ENCODE measurements at regions not wholly inside any gene's neighbourhood (a gene's known extent, or its start where the extent isn't known, plus 50 kb on each side); places are given as distances from the start of the nearest gene placed in this dataset.

GRCh38 chr4:80138551-80139538, 58.5 kb upstream of the PRDM8 start:
- Histone ChIP-seq H3K4me2 (ENCODE audit: insufficient read depth in 1 of 2, low read depth in 2 of 2, low read length in 2 of 2) (no peak overlapping the region), H4K5ac (ENCODE audit: insufficient read length, low read depth, low read length) (no peak overlapping the region), H3K23me2 (ENCODE audit: low read depth, low read length) (no peaks in the 10 kb centered on the region), H2AFZ (ENCODE audit: low read length) (no peak overlapping the region), H3K36me3 (ENCODE audit: control insufficient read depth in 2 of 4, insufficient read depth in 4 of 4, low read length in 3 of 4) (no peaks in the 10 kb centered on the region), H3K14ac (ENCODE audit: insufficient read length) (no peak overlapping the region), H3K23ac (ENCODE audit: insufficient read length) (no peak overlapping the region), H4K20me1 (replicated peaks in 1 of 2; ENCODE audit: control insufficient read depth in 1 of 2, insufficient read depth in 2 of 2, low read length in 2 of 2) (no peaks in the 10 kb centered on the region), H3K27ac (ENCODE audit: low read depth, low read length) (no peak overlapping the region), H3K4me1 (replicated peaks in 1 of 4; ENCODE audit: control insufficient read depth in 3 of 4, insufficient read depth in 4 of 4, low read length in 3 of 4) (no peaks in the 10 kb centered on the region), H3K27me3 (replicated peaks in 1 of 4; ENCODE audit: control insufficient read depth in 3 of 4, extremely low read depth in 1 of 4, insufficient read depth in 3 of 4, low read length in 3 of 4) (no peaks in the 10 kb centered on the region), H3K18ac (ENCODE audit: extremely low read depth, low read length) (no peak overlapping the region), H3K9ac (replicated peaks in 1 of 4; ENCODE audit: extremely low read depth in 1 of 4, low read depth in 3 of 4, low read length in 3 of 4) (no peak overlapping the region), H3K79me2 (ENCODE audit: control insufficient read depth in 1 of 2, insufficient read depth in 2 of 2, low read length in 2 of 2) (no peaks in the 10 kb centered on the region), H2BK120ac (replicated peaks; ENCODE audit: low read depth, low read length) (no peak overlapping the region), H2BK20ac (ENCODE audit: low read length) (no peak overlapping the region), H2BK15ac (ENCODE audit: low read length) (no peak overlapping the region), H2AK5ac (ENCODE audit: low read depth, low read length) (no peak overlapping the region), H4K8ac (ENCODE audit: extremely low read depth, insufficient read depth, low read length) (no peak overlapping the region), H3K9me3 (ENCODE audit: insufficient read depth in 2 of 2, low read depth in 1 of 2, low read length in 1 of 2) (no peaks in the 10 kb centered on the region), H3K79me1 (ENCODE audit: low read depth, low read length) (no peaks in the 10 kb centered on the region), H3K56ac (replicated peaks; ENCODE audit: insufficient read length, low read depth, low read length) (no peak overlapping the region), H4K91ac (replicated peaks; ENCODE audit: insufficient read length, low read length) (no peak overlapping the region), H2BK12ac (ENCODE audit: low read depth, low read length) (no peak overlapping the region), H3K4ac (replicated peaks; ENCODE audit: insufficient read length, low read depth, low read length) (no peak overlapping the region), H2BK5ac (ENCODE audit: low read depth, low read length) (no peak overlapping the region), H3K4me3 (ENCODE audit: extremely low read depth in 1 of 4, insufficient read depth in 2 of 4, low read depth in 3 of 4, low read length in 4 of 4) (no peak overlapping the region)
- WGBS, 2 experiments (ENCODE audit: extremely low coverage in 1 of 2, insufficient coverage in 1 of 2, insufficient read length in 1 of 2, insufficient replicate concordance in 2 of 2, low coverage in 1 of 2, low lambda C conversion rate in 2 of 2, missing lambda C conversion rate in 1 of 2): 100% methylated on average over 2 of the region's 2 CpGs; no CpG with 5 or more reads in 1 of the 2 experiments
- ChIA-PET POLR2A (ENCODE audit: partially characterized antibody) (no interaction called here), CTCF (ENCODE audit: partially characterized antibody) (interaction anchor here (1.0 to 2.3 kb wide), 3 partner anchors 10 to 897 kb away, joined by 3 to 6 read pairs (median 3); no protein-coding TSS in a partner anchor)
- DNase-seq (ENCODE audit: low read depth in 1 of 2, low spot score in 2 of 2): no peak
- FAIRE-seq: no peak
- TF ChIP-seq BACH1 (IDR thresholded peaks at IDR 0.05; ENCODE audit: low read length) (no peak), HDAC2 (IDR thresholded peaks at IDR 0.05; ENCODE audit: borderline replicate concordance in 1 of 2, low read depth in 2 of 2, low read length in 2 of 2) (no peak), CHD1 (IDR thresholded peaks at IDR 0.05; ENCODE audit: low read depth, low read length) (no peak), POLR2A (IDR thresholded peaks at IDR 0.05; ENCODE audit: control extremely low read depth in 1 of 2, low read depth in 2 of 2, low read length in 2 of 2) (no peak), RXRA (IDR thresholded peaks at IDR 0.05; ENCODE audit: insufficient read depth, low read depth, low read length) (no peak), SIX5 (IDR thresholded peaks at IDR 0.05; ENCODE audit: low read depth, low read length) (no peak), ATF3 (IDR thresholded peaks at IDR 0.05; ENCODE audit: insufficient read depth, low read depth, low read length) (no peak), NRF1 (IDR thresholded peaks at IDR 0.05; ENCODE audit: low read depth, low read length) (no peak), SUZ12 (IDR thresholded peaks at IDR 0.05; ENCODE audit: low read length) (no peak), SP4 (IDR thresholded peaks at IDR 0.05; ENCODE audit: low read length) (no peak), TAF1 (IDR thresholded peaks at IDR 0.05; ENCODE audit: low read depth, low read length) (no peak), ASH2L (IDR thresholded peaks at IDR 0.05; ENCODE audit: low read length) (no peak), FOSL1 (IDR thresholded peaks at IDR 0.05; ENCODE audit: insufficient read depth, low read depth, low read length) (no peak)
